ENCODE measurements at regions not wholly inside any gene's neighbourhood (a gene's known extent, or its start where the extent isn't known, plus 50 kb on each side); places are given as distances from the start of the nearest gene placed in this dataset.

DNA sequence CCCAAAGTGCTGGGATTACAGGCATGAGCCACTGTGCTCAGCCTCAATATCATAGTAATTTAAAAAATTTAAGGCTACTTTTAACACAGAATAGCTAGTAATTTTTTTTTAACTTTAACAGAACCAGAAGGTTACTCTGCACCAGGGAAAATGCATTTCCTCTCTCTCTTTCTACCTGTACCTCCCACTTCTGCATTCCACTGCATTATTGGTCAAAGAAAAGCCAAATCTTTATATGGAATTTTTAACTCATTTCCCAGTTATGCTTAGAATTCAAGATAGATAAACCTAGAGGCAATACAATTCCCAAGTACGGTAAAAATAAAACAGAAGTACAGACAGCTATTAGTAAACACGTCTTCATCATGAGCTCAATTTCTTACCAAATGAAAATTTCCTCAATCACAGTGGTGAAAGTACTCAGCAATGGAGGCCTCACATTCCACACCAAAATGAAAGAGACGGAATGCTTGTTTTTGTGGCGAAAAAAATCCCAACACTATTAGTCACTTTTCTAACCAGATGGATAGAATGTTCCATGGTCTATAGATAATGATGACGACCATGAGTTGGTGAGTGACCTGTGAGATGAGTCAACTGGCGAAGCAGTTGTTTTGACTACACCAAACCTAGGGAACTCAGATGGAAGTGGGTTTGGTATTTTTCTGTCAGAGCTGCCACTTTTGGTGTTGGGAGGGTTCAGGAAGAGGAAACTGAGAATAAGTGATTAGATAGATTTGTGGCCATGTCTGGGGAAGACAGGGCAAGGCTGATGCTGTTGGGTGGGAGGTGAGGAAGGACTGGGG is 104.7 kb upstream of the SGK1 start:
- no peak overlapping the region for H3K4me3 ChIP-seq (replicated peaks; ENCODE audit: low read depth, low read length)
- peak; percentile 88 for DNase-seq (ENCODE audit: extremely low read depth, low read depth)
- TF ChIP-seq, protein P1, sequence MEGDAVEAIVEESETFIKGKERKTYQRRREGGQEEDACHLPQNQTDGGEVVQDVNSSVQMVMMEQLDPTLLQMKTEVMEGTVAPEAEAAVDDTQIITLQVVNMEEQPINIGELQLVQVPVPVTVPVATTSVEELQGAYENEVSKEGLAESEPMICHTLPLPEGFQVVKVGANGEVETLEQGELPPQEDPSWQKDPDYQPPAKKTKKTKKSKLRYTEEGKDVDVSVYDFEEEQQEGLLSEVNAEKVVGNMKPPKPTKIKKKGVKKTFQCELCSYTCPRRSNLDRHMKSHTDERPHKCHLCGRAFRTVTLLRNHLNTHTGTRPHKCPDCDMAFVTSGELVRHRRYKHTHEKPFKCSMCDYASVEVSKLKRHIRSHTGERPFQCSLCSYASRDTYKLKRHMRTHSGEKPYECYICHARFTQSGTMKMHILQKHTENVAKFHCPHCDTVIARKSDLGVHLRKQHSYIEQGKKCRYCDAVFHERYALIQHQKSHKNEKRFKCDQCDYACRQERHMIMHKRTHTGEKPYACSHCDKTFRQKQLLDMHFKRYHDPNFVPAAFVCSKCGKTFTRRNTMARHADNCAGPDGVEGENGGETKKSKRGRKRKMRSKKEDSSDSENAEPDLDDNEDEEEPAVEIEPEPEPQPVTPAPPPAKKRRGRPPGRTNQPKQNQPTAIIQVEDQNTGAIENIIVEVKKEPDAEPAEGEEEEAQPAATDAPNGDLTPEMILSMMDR (IDR thresholded peaks at IDR 0.05; ENCODE audit: low read depth, low read length, missing control alignments) = no peak

DNA sequence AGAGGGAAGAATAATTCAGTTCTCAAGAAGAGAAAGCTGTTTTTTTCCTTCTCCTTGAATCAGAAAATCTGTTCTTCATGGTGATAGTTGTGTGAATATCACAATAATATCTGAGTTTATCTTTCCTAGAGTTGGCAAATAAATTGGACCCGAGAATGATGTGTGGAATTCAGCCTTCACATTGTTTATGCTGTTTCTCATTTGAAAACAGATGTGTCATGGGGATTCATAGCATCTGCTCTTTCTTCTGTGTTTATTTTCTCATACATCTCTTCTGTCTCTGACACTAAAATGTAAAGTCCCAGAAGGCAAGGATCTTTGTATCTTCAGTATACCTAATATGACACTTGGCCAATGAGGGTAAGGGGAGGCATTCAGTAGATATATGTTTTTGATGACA is 103.6 kb upstream of the SGK1 start:
- no peak overlapping the region for H3K4me3 ChIP-seq (replicated peaks; ENCODE audit: low read depth, low read length)
- TF ChIP-seq, protein P1 (IDR thresholded peaks at IDR 0.05; ENCODE audit: low read depth, low read length, missing control alignments) = no peak
- DNase-seq (ENCODE audit: extremely low read depth, low read depth) = no peak

DNA sequence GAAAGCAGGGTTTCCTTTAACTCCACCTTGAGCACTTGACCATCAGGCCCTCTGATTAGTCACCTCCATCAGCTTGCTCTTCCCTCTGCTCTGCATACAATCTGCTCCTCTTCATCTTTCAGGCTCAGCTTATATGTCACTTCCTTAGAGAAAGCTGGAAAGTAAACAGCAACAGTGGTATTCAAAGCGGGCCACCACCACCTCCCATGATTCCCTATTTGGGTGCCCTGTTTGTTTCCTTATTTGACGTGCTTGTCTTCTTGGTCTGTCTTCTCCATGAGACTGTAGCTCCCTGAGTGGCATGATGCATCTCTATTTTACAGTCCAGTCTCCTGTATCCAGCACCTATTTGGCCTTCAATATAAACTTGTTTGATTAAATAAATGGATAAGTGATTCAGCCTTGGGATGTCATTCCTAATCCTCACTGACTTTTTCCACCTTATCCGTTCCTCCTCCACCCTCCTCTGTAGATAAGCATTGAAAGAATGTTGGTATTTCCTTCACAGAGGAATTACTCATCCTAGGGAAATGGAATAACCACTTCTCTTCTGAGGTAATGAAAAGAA is 102.8 kb upstream of the SGK1 start:
- TF ChIP-seq, protein P1 (IDR thresholded peaks at IDR 0.05; ENCODE audit: low read depth, low read length, missing control alignments) = no peak
- no peak for DNase-seq (ENCODE audit: extremely low read depth, low read depth)
- no peak overlapping the region for H3K4me3 ChIP-seq (replicated peaks; ENCODE audit: low read depth, low read length)

DNA sequence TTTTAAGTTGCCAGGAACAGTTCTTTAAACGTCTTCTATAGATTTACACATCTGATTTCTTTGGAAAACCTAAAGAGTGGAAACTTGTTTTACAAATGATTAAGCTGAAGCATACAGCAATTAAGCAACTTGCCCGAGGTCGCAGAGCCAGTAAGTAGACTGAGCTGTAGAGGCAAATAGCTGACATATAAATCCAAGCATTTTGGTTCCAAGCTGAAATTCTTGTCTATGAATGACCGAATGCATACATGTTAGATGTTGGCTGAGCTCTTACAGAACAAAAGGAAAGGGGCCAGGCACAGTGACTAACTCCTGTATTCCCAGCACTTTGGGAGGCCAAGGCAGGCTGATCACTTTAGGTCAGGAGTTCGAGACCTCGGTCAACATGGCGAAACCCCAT is 101.8 kb upstream of the SGK1 start:
- DNase-seq (ENCODE audit: extremely low read depth, low read depth) = no peak
- H3K4me3 ChIP-seq (replicated peaks; ENCODE audit: low read depth, low read length) = no peak overlapping the region
- TF ChIP-seq, protein P1 (IDR thresholded peaks at IDR 0.05; ENCODE audit: low read depth, low read length, missing control alignments) = no peak

DNA sequence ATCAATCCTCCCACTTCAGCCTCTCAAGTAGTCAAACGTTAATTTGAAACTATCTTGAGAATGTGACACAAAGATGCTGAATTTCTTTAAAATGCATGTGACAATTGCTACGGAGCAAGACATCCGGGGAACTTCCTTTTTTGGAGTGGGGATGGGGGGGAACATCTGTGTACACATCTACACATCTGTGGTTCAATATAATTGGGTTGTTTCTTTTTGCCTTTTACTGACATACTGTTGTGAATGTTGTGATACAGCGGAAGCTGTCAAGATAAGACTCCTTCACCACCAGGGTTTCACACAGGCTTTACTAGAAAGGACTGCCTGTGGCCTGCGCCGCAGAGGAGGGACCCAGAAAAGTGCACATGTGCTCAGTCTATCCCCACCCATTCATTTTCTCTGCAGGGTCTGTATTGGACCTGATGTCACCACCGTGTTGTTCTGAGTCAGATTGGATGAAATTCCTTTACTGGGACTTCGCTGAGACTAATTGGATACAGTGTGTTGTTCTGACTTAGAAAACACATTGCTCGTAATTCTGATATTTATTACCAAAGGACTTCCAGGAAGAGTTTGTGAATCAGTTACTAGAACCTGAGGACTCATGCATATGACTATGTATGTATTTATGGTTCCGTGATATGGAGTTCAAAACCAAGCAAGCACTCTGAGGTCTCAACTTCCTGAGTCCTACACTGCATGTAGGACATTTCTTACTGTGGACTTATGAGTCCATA is 98.7 kb upstream of the SGK1 start:
- TF ChIP-seq, protein P1 (IDR thresholded peaks at IDR 0.05; ENCODE audit: low read depth, low read length, missing control alignments) = no peak
- H3K4me3 ChIP-seq (replicated peaks; ENCODE audit: low read depth, low read length) = no peak overlapping the region
- no peak for DNase-seq (ENCODE audit: extremely low read depth, low read depth)

DNA sequence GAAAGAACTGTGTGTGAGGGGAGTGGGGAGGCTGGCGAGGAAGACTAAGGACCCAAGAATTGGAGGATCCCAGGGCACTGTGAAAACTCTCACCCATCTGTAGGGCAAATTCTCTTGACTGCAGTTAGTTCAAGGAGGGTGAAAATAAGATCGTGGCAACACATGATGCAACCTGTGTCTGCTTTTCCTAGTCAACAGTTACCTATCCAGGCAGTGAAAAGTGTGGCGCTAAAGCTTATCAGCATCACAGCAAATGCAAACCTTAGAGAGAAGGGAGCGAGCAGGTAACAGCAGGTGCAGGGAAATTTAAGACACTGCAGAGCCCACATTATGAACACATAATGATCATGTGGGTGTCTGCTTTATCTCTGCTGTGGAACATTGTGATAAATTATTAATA is 97.7 kb upstream of the SGK1 start:
- TF ChIP-seq, protein P1 (IDR thresholded peaks at IDR 0.05; ENCODE audit: low read depth, low read length, missing control alignments) = no peak
- no peak for DNase-seq (ENCODE audit: extremely low read depth, low read depth)

More for the DNA sequence above, 97.7 kb upstream of the SGK1 start:
- no peak overlapping the region for H3K4me3 ChIP-seq (replicated peaks; ENCODE audit: low read depth, low read length)

Data from HFF-Myc (cell line).